ENCODE measurements at regions not wholly inside any gene's neighbourhood (a gene's known extent, or its start where the extent isn't known, plus 50 kb on each side); places are given as distances from the start of the nearest gene placed in this dataset.
"Not testable (repeated sequence)": the region's sequence is repeated elsewhere in the genome, so short reads cannot be mapped to it uniquely, and the experiment has no call there.

DNA sequence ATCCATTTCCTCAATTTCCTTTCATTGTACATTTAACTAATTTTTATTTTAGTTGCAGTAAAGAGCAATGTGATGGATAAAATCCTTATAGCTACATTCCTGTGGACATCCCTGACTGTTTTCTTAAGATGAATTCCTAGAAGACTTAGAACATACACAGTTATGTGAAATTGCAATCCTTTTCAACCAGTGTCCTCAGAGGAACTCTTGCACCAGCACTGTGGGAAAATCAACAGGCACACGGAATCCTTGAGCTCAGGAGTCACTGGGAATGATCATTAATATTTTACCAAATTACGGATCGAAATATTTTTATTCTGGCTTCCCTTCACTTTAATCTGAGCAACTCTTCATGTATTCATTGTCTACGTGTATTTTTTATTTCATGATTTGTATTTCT lies 901.9 kb upstream of the WWC1 start:
- Histone ChIP-seq H4K20me1 (ENCODE audit: control insufficient read depth, extremely low read depth, insufficient read depth, low read length) (no peaks in the 10 kb centered on the region), H3K4me2 (ENCODE audit: control insufficient read depth, extremely low read depth, insufficient read depth, low read depth, low read length) (no peak overlapping the region), H3K9me3 (ENCODE audit: control insufficient read depth, low read depth, low read length) (no peaks in the 10 kb centered on the region), H3K9ac (ENCODE audit: control insufficient read depth, extremely low read depth, insufficient read depth, low read length) (no peak overlapping the region), H3K79me2 (ENCODE audit: control insufficient read depth, insufficient read depth, low read length) (no peaks in the 10 kb centered on the region), H3K27ac (ENCODE audit: control insufficient read depth, insufficient read depth, low read length) (no peak overlapping the region), H3K4me3 (ENCODE audit: control insufficient read depth in 2 of 3, extremely low read depth in 1 of 3, insufficient read depth in 2 of 3, low read depth in 1 of 3, low read length in 3 of 3) (no peak overlapping the region), H3K9me1 (ENCODE audit: control insufficient read depth, extremely low read depth, insufficient read depth, low read length) (no peaks in the 10 kb centered on the region), H2AFZ (ENCODE audit: control insufficient read depth, low read length) (no peak overlapping the region), H3K36me3 (ENCODE audit: control insufficient read depth in 2 of 2, extremely low read depth in 1 of 2, insufficient read depth in 2 of 2, low read length in 2 of 2) (no peaks in the 10 kb centered on the region), H3K4me1 (ENCODE audit: control insufficient read depth, extremely low read depth, insufficient read depth, low read length) (no peaks in the 10 kb centered on the region), H3K27me3 (ENCODE audit: control insufficient read depth, extremely low read depth, insufficient read depth, low read length) (peaks cover 2% of the 10 kb centered on the region)
- FAIRE-seq (no peak), DNase-seq (ENCODE audit: low read depth, low spot score) (no peak)
- TF ChIP-seq, protein P1, sequence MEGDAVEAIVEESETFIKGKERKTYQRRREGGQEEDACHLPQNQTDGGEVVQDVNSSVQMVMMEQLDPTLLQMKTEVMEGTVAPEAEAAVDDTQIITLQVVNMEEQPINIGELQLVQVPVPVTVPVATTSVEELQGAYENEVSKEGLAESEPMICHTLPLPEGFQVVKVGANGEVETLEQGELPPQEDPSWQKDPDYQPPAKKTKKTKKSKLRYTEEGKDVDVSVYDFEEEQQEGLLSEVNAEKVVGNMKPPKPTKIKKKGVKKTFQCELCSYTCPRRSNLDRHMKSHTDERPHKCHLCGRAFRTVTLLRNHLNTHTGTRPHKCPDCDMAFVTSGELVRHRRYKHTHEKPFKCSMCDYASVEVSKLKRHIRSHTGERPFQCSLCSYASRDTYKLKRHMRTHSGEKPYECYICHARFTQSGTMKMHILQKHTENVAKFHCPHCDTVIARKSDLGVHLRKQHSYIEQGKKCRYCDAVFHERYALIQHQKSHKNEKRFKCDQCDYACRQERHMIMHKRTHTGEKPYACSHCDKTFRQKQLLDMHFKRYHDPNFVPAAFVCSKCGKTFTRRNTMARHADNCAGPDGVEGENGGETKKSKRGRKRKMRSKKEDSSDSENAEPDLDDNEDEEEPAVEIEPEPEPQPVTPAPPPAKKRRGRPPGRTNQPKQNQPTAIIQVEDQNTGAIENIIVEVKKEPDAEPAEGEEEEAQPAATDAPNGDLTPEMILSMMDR (optimal IDR thresholded peaks at IDR 0.05 in 1 of 3, IDR thresholded peaks at IDR 0.05 in 1 of 3, conservative IDR thresholded peaks at IDR 0.05 in 1 of 3; ENCODE audit: extremely low read depth in 1 of 3, insufficient read depth in 2 of 3, low read length in 3 of 3), result no peak
- no peak for TF ChIP-seq EZH2 (IDR thresholded peaks at IDR 0.05; ENCODE audit: low read length)
- dilution Hi-C loops (cut with MboI; ENCODE audit: extremely low pct_ligation_motif_present, low sequenced_read_pairs), result no loop called here

GRCh38 chr5:167391286-167391685 lies 900.2 kb upstream of the WWC1 start:
- DNase-seq (ENCODE audit: low read depth, low spot score); H3K27me3 ChIP-seq (ENCODE audit: control insufficient read depth, extremely low read depth, insufficient read depth, low read length); H2AFZ ChIP-seq (ENCODE audit: control insufficient read depth, low read length); H3K4me1 ChIP-seq (ENCODE audit: control insufficient read depth, extremely low read depth, insufficient read depth, low read length); H3K79me2 ChIP-seq (ENCODE audit: control insufficient read depth, insufficient read depth, low read length); H3K36me3 ChIP-seq (ENCODE audit: control insufficient read depth in 2 of 2, extremely low read depth in 1 of 2, insufficient read depth in 2 of 2, low read length in 2 of 2); H3K9me3 ChIP-seq (ENCODE audit: control insufficient read depth, low read depth, low read length); H3K9ac ChIP-seq (ENCODE audit: control insufficient read depth, extremely low read depth, insufficient read depth, low read length); H3K27ac ChIP-seq (ENCODE audit: control insufficient read depth, insufficient read depth, low read length); H4K20me1 ChIP-seq (ENCODE audit: control insufficient read depth, extremely low read depth, insufficient read depth, low read length); dilution Hi-C loops (cut with MboI; ENCODE audit: extremely low pct_ligation_motif_present, low sequenced_read_pairs); FAIRE-seq; H3K4me3 ChIP-seq (ENCODE audit: control insufficient read depth in 2 of 3, extremely low read depth in 1 of 3, insufficient read depth in 2 of 3, low read depth in 1 of 3, low read length in 3 of 3); H3K9me1 ChIP-seq (ENCODE audit: control insufficient read depth, extremely low read depth, insufficient read depth, low read length); H3K4me2 ChIP-seq (ENCODE audit: control insufficient read depth, extremely low read depth, insufficient read depth, low read depth, low read length): not testable (repeated sequence)

GRCh38 chr5:167392240-167392639 lies 899.2 kb upstream of the WWC1 start:
- no peak overlapping the region for H3K27ac ChIP-seq (ENCODE audit: control insufficient read depth, insufficient read depth, low read length)
- no peak for TF ChIP-seq EZH2 (IDR thresholded peaks at IDR 0.05; ENCODE audit: low read length)
- TF ChIP-seq, protein P1 (optimal IDR thresholded peaks at IDR 0.05 in 1 of 3, IDR thresholded peaks at IDR 0.05 in 1 of 3, conservative IDR thresholded peaks at IDR 0.05 in 1 of 3; ENCODE audit: extremely low read depth in 1 of 3, insufficient read depth in 2 of 3, low read length in 3 of 3), result no peak
- no peaks in the 10 kb centered on the region for H3K4me1 ChIP-seq (ENCODE audit: control insufficient read depth, extremely low read depth, insufficient read depth, low read length)
- no peaks in the 10 kb centered on the region for H3K36me3 ChIP-seq (ENCODE audit: control insufficient read depth in 2 of 2, extremely low read depth in 1 of 2, insufficient read depth in 2 of 2, low read length in 2 of 2)
- dilution Hi-C loops (cut with MboI; ENCODE audit: extremely low pct_ligation_motif_present, low sequenced_read_pairs), result no loop called here
- H3K9me1 ChIP-seq (ENCODE audit: control insufficient read depth, extremely low read depth, insufficient read depth, low read length), result no peaks in the 10 kb centered on the region
- no peak for DNase-seq (ENCODE audit: low read depth, low spot score)
- H3K27me3 ChIP-seq (ENCODE audit: control insufficient read depth, extremely low read depth, insufficient read depth, low read length), result no peaks in the 10 kb centered on the region
- no peak overlapping the region for H3K4me2 ChIP-seq (ENCODE audit: control insufficient read depth, extremely low read depth, insufficient read depth, low read depth, low read length)
- no peak overlapping the region for H3K4me3 ChIP-seq (ENCODE audit: control insufficient read depth in 2 of 3, extremely low read depth in 1 of 3, insufficient read depth in 2 of 3, low read depth in 1 of 3, low read length in 3 of 3)
- no peaks in the 10 kb centered on the region for H3K9me3 ChIP-seq (ENCODE audit: control insufficient read depth, low read depth, low read length)
- no peak for FAIRE-seq
- no peaks in the 10 kb centered on the region for H4K20me1 ChIP-seq (ENCODE audit: control insufficient read depth, extremely low read depth, insufficient read depth, low read length)
- no peak overlapping the region for H3K9ac ChIP-seq (ENCODE audit: control insufficient read depth, extremely low read depth, insufficient read depth, low read length)
- H3K79me2 ChIP-seq (ENCODE audit: control insufficient read depth, insufficient read depth, low read length), result no peaks in the 10 kb centered on the region
- H2AFZ ChIP-seq (ENCODE audit: control insufficient read depth, low read length), result no peak overlapping the region

Measured in keratinocyte (primary cell).